ENCODE measurements at regions not wholly inside any gene's neighbourhood (a gene's known extent, or its start where the extent isn't known, plus 50 kb on each side); places are given as distances from the start of the nearest gene placed in this dataset.

GRCh38 chr2:187644486-187644885 lies 90.3 kb upstream of the TFPI start:
- TF ChIP-seq SUZ12 (IDR thresholded peaks at IDR 0.05; ENCODE audit: extremely low read depth, insufficient read depth, insufficient read length), result no peak
- TF ChIP-seq ZNF274 (IDR thresholded peaks at IDR 0.05; ENCODE audit: low read depth, low read length), result no peak
- no peak for TF ChIP-seq YY1 (IDR thresholded peaks at IDR 0.05; ENCODE audit: insufficient read depth, insufficient read length)
